GM18951 (cell line): ENCODE measurements at regions not wholly inside any gene's neighbourhood (a gene's known extent, or its start where the extent isn't known, plus 50 kb on each side); places are given as distances from the start of the nearest gene placed in this dataset.
"Not testable (repeated sequence)": the region's sequence is repeated elsewhere in the genome, so short reads cannot be mapped to it uniquely, and the experiment has no call there.

Experiments
- POLR2A ChIP-seq: IDR thresholded peaks from 4 replicates; pipeline ENCODE4 v1.6.1; 2011; ENCODE audit warnings: mild to moderate bottlenecking; ENCODE audit not compliant: insufficient read length, insufficient read depth; ENCODE audit errors: extremely low read depth
- in situ Hi-C: fragments of 300-500 bp; cut with MboI; formaldehyde crosslinking; loops from one replicate; pipeline ENCODE4 v1.12.0; 2022; ENCODE audit warnings: low sequenced_read_pairs, mixed read lengths, inconsistent platforms; ENCODE audit not compliant: unreplicated experiment

DNA sequence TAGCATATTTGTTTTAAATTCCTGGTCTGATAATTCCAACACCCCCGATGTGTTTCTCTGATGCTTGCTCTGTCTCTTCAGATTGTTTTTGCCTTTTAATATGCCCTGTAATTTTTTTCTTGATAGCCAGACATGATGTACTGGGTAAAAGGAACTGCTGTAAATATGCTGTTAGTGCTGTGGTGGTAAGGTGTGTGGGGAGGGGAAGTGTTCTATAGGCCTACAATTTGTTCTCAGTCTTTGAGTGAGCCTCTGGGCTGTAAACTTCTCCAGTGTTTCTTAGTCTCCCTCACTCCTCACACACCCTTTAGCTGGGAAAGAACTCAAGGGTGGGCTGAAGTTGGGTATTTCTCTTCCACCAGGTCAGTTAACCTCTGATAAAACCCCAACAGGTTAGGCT is 147.0 kb upstream of the OR4E1 start:
- no peak for TF ChIP-seq POLR2A
- in situ Hi-C loops, result no loop called here

DNA sequence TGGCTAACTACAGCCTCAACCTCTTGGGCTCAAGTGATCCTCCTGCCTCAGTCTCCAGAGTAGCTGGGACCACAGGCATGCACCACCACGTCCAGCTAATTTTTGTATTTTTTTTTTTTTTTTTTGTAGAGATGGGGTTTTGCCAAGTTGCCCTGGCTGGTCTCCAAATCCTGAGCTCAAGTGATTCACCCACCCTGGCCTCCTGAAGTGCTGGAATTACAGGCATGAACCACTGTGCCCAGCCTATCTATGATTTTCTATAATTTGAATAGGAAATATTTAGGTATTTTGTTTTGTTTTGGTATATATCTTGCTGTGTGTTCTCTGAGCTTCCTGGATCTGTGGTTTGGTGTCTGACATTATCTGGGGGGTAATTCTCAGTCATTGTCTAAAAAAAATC is 146.3 kb upstream of the OR4E1 start:
- in situ Hi-C loops, result not testable (repeated sequence)

DNA sequence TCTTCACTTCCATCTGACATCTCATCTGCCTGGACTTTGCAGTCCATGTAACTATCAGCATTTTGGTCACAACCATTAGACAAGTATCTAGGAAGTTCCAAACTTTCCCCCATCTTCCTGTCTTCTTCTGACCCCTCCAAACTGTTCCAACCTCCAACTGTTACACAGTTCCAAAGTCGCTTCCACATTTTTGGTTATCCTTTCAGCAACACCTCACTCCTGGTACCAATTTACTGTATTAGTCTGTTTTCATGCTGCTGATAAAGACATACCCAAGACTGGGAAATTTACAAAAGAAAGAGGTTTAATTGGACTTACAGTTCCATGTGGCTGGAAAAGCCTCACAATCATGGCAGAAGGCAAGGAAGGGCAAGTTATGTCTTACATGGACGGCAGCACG is 143.4 kb upstream of the OR4E1 start:
- in situ Hi-C loops, result not testable (repeated sequence)

DNA sequence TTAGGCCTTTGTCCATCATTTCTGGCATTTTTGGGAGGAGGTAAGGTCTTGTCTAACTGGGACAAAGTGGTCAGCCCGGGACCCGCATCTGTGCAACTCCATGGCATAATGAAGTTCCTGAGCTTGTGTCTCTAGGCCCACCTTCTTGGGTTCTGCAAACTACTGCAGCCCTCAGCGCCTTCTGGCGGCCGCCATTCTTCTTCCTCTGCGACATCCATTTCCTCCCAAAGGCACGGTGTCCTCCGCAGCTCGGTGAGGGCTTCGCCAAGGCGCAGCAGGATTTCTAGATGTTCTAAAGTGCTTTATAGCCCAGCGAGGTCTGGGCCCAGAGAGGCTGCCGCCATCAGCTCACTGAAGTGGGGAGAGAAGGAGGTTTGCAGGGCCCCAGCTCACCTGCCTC is 134.4 kb upstream of the OR4E1 start:
- in situ Hi-C loops, result no loop called here
- no peak for TF ChIP-seq POLR2A

DNA sequence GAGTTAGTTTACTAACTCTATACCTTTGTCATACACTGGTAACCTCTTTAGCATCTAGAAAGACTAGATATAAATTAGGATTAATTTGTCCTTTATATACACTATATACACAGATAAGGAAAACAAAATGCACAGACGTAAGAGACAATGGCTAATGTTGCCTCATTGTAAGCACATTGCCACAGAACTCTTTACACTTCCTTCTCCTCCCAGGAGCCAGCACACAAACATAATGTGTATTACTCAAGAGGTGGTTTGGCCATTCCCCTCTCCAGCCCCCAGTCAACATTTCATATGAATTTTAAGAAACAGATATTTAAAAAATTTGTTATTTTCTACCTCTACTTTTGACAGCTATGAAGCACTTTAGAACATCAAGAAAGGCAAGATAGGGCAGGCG is 131.4 kb upstream of the OR4E1 start:
- no peak for TF ChIP-seq POLR2A
- in situ Hi-C loops, result no loop called here

DNA sequence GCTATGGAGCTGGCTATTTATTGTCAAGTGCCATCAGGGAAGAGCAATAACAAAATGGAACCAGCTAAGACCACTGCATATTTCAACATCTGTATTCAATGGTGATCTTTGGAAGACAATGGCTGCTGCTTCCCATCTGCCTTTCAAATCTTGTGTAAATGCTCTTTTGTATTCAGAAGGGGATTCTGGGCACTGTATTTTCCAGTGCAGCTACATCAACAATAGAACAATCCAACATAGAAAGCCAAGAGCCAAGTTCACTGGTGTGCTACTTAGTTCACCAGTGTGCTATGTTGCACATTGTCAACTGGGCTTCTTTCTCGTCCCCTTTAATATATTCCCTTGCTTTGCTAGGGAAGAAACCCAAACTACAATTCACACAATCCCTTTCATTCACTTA is 128.8 kb upstream of the OR4E1 start:
- no peak for TF ChIP-seq POLR2A
- in situ Hi-C loops, result no loop called here

DNA sequence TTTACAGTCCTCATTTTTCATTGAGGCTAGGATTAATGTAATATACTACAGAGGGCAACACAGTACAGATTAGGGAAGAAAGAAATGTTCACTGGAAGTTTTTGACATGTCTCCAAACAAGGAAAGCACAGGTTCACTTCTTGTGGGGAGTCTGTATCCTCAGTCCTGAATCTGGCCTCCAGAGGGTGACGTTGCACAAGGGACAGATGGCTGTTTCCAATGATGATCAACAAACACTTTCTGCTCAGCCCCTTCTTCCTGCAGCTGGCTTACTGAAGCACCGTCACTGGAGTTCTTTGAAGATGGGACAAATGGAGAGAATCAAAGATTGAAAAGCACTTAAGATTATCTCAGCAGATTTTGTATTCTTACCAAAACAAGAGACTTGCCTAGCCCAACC is 123.3 kb upstream of the OR4E1 start:
- TF ChIP-seq POLR2A, result no peak
- in situ Hi-C loops, result no loop called here

DNA sequence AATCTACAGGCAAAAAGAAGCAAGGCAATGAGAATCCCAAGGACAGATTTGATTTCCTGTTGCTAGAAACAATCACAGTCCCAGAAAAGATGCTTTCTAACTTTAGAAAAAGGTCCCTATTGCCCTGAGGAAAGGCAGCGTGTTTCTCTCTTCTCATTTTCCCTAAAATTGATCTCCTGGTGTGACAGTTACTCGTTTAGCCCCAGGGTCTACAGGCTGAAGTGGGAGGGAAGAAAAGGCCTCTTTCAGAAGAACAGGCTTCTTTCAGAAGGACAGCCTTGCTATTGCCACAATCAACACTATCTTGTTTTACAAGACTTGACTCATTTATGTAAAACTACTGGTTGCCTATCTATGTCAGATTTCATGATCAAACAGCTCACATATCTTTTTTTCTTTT is 121.8 kb upstream of the OR4E1 start:
- in situ Hi-C loops, result no loop called here

DNA sequence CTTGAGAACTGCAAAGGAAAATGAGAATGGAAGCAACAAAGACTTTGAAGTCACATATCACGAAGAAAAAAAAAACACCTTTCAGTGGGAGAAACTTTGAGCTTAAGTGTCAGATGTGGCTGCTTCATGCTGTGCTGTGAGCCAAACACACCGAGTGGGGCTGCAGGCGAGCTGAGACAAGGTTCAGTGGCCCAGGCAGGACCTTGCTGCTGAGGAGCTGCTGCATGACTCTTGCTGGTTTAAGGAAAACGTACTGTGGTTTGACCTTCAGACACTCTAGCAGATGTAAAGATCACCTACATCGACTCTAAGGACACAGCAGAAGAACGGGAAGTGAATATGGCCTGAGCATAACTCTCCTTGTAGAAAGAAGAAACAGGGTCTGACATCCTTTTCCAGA is 118.1 kb upstream of the OR4E1 start:
- in situ Hi-C loops, result no loop called here

More for the DNA sequence above, 121.8 kb upstream of the OR4E1 start:
- TF ChIP-seq POLR2A, result no peak

DNA sequence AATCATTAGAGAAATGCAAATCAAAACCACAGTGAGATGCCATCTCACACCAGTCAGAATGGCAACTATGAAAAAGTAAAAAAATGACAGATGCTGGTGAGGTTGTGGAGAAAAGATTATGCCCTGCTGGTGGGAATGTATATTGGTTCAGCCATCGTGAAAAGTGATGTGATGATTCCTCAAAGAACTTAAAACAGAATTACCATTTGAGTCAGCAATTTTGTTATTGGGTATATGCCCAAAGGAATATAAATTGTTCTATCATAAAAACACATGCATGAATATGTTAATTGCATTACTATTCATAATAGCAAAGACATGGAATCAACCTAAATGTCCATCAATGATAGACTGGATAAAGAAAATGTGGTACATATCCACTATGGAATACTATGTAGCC is 115.1 kb upstream of the OR4E1 start:
- in situ Hi-C loops, result not testable (repeated sequence)

More for the DNA sequence above, 118.1 kb upstream of the OR4E1 start:
- TF ChIP-seq POLR2A, result no peak

DNA sequence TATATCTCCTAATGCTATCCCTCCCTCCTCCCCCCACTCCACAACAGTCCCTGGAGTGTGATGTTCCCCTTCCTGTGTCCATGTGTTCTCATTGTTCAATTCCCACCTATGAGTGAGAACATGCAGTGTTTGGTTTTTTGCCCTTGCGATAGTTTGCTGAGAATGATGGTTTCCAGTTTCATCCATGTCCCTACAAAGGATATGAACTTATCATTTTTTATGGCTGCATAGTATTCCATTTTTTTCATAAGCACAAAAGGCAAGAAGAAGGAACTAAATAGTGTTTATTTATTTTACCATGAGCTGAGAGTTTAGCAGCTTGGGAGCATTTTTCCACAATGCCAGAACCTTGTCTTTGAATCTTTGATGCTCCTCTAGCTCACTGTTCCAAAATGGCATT is 113.6 kb upstream of the OR4E1 start:
- in situ Hi-C loops, result not testable (repeated sequence)

DNA sequence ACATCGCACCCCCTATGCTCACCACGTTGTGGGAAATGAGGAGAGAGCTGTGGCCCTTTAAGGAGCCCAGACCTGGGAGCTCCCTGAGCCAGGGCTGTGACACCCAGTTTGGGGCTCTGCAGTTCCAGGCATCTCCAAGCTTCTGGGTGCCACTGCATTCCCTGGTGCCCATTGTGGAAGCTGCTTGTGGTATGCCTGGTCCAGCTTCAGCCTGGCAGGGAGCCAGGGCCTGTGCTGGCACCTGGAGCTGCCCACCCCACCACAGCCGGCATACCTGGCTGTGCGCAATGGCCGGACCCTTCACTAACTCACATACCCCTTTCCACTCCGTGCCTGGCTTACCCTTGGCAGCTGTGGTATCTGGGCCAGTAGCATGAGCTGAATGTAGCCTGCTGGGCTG is 107.9 kb upstream of the OR4E1 start:
- in situ Hi-C loops, result no loop called here
- TF ChIP-seq POLR2A, result no peak

DNA sequence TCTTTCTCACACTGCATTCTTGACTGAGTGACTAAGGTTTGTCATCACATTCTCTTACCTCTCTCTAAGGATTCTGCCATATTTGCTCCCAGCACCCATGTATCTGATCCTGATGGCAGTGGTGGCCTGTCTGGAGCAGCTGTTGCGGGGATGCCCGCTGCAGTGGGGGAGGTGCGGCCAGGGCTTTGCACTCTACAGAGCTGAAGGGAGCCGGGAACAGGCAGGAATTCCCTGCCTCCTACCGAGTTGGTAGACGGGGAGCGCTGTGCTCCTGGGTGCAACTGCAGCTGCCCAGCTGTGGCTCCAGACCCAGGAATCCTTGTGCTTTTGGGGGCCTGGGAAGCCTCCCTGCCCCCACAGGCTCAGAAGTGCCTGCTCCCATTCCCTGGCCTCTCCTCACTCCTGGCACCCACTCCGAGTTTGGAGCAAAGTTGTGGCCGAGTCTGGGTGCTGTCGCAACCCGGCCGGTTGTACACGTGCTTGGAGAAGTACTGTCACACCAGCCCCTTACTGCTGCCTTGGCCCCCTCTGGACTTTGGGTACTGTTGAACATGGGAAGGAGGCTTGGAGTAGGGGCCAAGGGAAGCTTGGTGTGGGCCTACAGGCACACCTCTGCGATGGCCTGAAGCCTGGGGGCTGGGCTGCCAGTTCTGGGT is 106.9 kb upstream of the OR4E1 start:
- no peak for TF ChIP-seq POLR2A
- in situ Hi-C loops, result no loop called here

DNA sequence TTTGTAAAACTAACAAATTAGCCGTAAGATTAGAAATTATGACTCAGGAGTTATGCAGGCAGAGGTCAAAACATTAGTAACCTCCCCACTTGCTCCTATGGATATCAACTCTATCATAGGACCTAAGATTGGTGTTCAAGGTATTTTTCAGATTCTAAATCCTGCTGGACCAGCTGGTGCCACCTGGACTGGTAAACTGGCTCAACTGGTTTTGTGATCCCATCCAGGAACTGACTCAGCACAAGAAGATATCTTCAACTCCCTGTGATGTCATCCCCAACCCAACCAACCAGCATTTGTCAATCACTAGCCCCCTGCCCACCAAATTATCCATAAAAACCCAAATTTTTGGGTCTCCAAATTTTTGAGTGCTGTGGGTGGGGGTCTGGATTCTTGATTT is 98.1 kb upstream of the OR4E1 start:
- in situ Hi-C loops, result no loop called here
- no peak for TF ChIP-seq POLR2A

DNA sequence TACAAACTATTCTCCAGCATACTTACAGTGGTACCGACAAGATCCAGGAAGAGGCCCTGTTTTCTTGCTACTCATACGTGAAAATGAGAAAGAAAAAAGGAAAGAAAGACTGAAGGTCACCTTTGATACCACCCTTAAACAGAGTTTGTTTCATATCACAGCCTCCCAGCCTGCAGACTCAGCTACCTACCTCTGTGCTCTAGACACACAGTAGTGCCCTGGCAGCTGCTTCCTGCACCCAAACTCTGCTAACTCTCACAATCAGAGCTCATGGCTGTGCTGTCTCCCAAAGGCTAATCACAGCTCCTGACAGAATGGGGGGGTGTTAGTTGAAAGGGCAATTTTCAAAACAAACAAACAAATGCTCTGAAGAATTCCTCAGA is 95.2 kb upstream of the OR4E1 start:
- TF ChIP-seq POLR2A, result no peak
- in situ Hi-C loops, result no loop called here
